Stomach (tissue), 8 donors: ENCODE measurements at regions not wholly inside any gene's neighbourhood (a gene's known extent, or its start where the extent isn't known, plus 50 kb on each side); places are given as distances from the start of the nearest gene placed in this dataset.
"Not testable (repeated sequence)": the region's sequence is repeated elsewhere in the genome, so short reads cannot be mapped to it uniquely, and the experiment has no call there.

Source experiments
- DNase-seq, 2 donors: peaks; one replicate each; pipeline versions ENCODE4 v3.0.0 to v3.0.0-alpha.2; 2013 to 2019
- H3K27ac ChIP-seq, 5 donors: fragments of 200-600 bp in 4 of 5; sonication (generic) in 4 of 5; one replicate each; pipeline ENCODE4 v1.5.1; 2013 to 2019; ENCODE audit warnings: mild to moderate bottlenecking in 1 of 5, moderate library complexity in 1 of 5
- H3K27me3 ChIP-seq, 3 donors: fragments of 200-600 bp; sonication (generic); one replicate each; pipeline ENCODE4 v1.5.1; 2017 to 2019; ENCODE audit warnings: mixed run types in 1 of 3
- H3K36me3 ChIP-seq, 4 donors: fragments of 200-600 bp; sonication (generic); 1 replicate in 3 of 4; 2 replicates in 1 of 4; pipeline ENCODE4 v1.5.1; 2016 to 2019
- H3K4me1 ChIP-seq, 4 donors: fragments of 200-600 bp; sonication (generic); one replicate each; pipeline ENCODE4 v1.5.1; 2016 to 2019
- H3K4me3 ChIP-seq, 4 donors: fragments of 200-600 bp; sonication (generic) in 3 of 4; one replicate each; pipeline ENCODE4 v1.5.1; 2016 to 2019; ENCODE audit warnings: mild to moderate bottlenecking in 1 of 4
- H3K9me3 ChIP-seq, 4 donors: fragments of 200-600 bp; sonication (generic); one replicate each; pipeline ENCODE4 v1.5.1; 2016 to 2019
- CTCF ChIP-seq, 7 experiments: fragments of 450-650 bp in 4 of 7; fragments of 200-600 bp in 3 of 7; sonication (generic) in 3 of 7; IDR thresholded peaks; one replicate each; pipeline ENCODE4 v1.5.1; 2016 to 2019; ENCODE audit warnings: antibody characterized with exemption in 7 of 7, control low read depth in 2 of 7, mild to moderate bottlenecking in 1 of 7
- EP300 ChIP-seq: sonication (generic); formaldehyde crosslinking; IDR thresholded peaks from one replicate; pipeline ENCODE4 v1.6.1; 2017; ENCODE audit warnings: antibody characterized with exemption
- POLR2A ChIP-seq, 4 donors: fragments of 450-650 bp; IDR thresholded peaks; one replicate each; pipeline ENCODE4 v1.6.1; 2016; ENCODE audit warnings: antibody characterized with exemption in 4 of 4, control low read depth in 2 of 4, mild to moderate bottlenecking in 1 of 4, moderate library complexity in 1 of 4
- POLR2AphosphoS5 ChIP-seq, 3 donors: sonication (generic); formaldehyde crosslinking; IDR thresholded peaks; one replicate each; pipeline ENCODE4 v1.6.1; 2016; ENCODE audit warnings: antibody characterized with exemption in 3 of 3
- WGBS, 5 donors: extraction: QIAGEN DNeasy Blood & Tissue Kit in 3 of 5; methylation state at CpG; one replicate each; pipeline versions ENCODE4 v1.1.5 to v1.1.7; 2013 to 2018; 5-methylcytosine and 5-hydroxymethylcytosine counted together
- intact Hi-C: fragments of 100-400 bp; cut with DNase I; formaldehyde crosslinking; loops from one replicate; pipeline ENCODE4 v1.15.1; 2023; ENCODE audit warnings: low total_unique reads
- donor health status: healthy with polysubstance abuse.
- donor health status: Bipolar disorder and iron deficiency.
- donor health status: healthy.

GRCh38 chr4:151485541-151486131 lies 76.7 kb downstream of the FHIP1A start:
- TF ChIP-seq CTCF (IDR thresholded peaks at IDR 0.05) = no peak
- TF ChIP-seq POLR2AphosphoS5 (IDR thresholded peaks at IDR 0.05) = no peak
- no peak for TF ChIP-seq EP300
- TF ChIP-seq POLR2A (IDR thresholded peaks at IDR 0.05) = no peak
- no peaks in the 10 kb centered on the region for H3K36me3 ChIP-seq
- no peak for DNase-seq

GRCh38 chr4:151486168-151486567 lies 77.2 kb downstream of the FHIP1A start:
- WGBS, 5 donors = 84 to 87% (median 85%) methylated on average over 3 of the region's 3 CpGs
- Histone ChIP-seq H3K9me3 (peaks cover 0 to under 1% (median 0%) of the 10 kb centered on the region in 4 donors), H3K27me3 (no peaks in the 10 kb centered on the region), H3K36me3 (no peaks in the 10 kb centered on the region), H3K4me3 (no peak overlapping the region), H3K4me1 (no peaks in the 10 kb centered on the region), H3K27ac (no peak overlapping the region)
- intact Hi-C loops = no loop called here
- TF ChIP-seq CTCF (IDR thresholded peaks at IDR 0.05) (no peak), EP300 (no peak), POLR2AphosphoS5 (IDR thresholded peaks at IDR 0.05) (no peak), POLR2A (IDR thresholded peaks at IDR 0.05) (no peak)
- no peak for DNase-seq

More at GRCh38 chr4:151485541-151486131, 76.7 kb downstream of the FHIP1A start:
- Histone ChIP-seq H3K4me3 (no peak overlapping the region), H3K27ac (no peak overlapping the region), H3K27me3 (no peaks in the 10 kb centered on the region), H3K9me3 (no peaks in the 10 kb centered on the region), H3K4me1 (no peaks in the 10 kb centered on the region)
- intact Hi-C loops = no loop called here
- WGBS, 5 donors = 85 to 91% (median 89%) methylated on average over 9 of the region's 9 CpGs

- 66 to 81% (median 80%) methylated on average over 3 of the region's 3 CpGs for WGBS, 5 donors
- intact Hi-C loops = no loop called here
- H3K4me3 ChIP-seq = no peak overlapping the region
- H3K27me3 ChIP-seq = no peaks in the 10 kb centered on the region
- no peaks in the 10 kb centered on the region for H3K36me3 ChIP-seq
- TF ChIP-seq CTCF (IDR thresholded peaks at IDR 0.05) = no peak
- no peak for TF ChIP-seq POLR2AphosphoS5 (IDR thresholded peaks at IDR 0.05)
- no peak for TF ChIP-seq EP300
- TF ChIP-seq POLR2A (IDR thresholded peaks at IDR 0.05) = no peak
- H3K27ac ChIP-seq = no peak overlapping the region
- DNase-seq = peak in 1 of 2 donors; percentile 9
- H3K4me1 ChIP-seq = no peaks in the 10 kb centered on the region
- H3K9me3 ChIP-seq = peaks cover 0 to 14% (median 2%) of the 10 kb centered on the region in 4 donors
Observed at GRCh38 chr4:151488968-151489367, 80.0 kb downstream of the FHIP1A start.

- Histone ChIP-seq H3K9me3 (peaks cover 0 to 21% (median 6%) of the 10 kb centered on the region in 4 donors), H3K4me1 (no peaks in the 10 kb centered on the region), H3K4me3 (no peak overlapping the region), H3K36me3 (no peaks in the 10 kb centered on the region), H3K27ac (no peak overlapping the region), H3K27me3 (no peaks in the 10 kb centered on the region)
- intact Hi-C loops = no loop called here
- DNase-seq = peak in 1 of 2 donors; percentile 15
- WGBS, 5 donors = 77 to 87% (median 80%) methylated on average over 9 of the region's 9 CpGs
- TF ChIP-seq POLR2A (IDR thresholded peaks at IDR 0.05) (no peak), EP300 (no peak), POLR2AphosphoS5 (IDR thresholded peaks at IDR 0.05) (no peak), CTCF (IDR thresholded peaks at IDR 0.05) (no peak)
Observed at GRCh38 chr4:151489462-151490203, 80.7 kb downstream of the FHIP1A start.

GRCh38 chr4:151495612-151496011 lies 86.6 kb downstream of the FHIP1A start:
- H3K4me1 ChIP-seq, H3K4me3 ChIP-seq, H3K27me3 ChIP-seq, DNase-seq, intact Hi-C loops, H3K27ac ChIP-seq, H3K36me3 ChIP-seq: not testable (repeated sequence)
- WGBS, 5 donors = 84 to 91% (median 89%) methylated on average over 3 of the region's 3 CpGs
- H3K9me3 ChIP-seq = peaks cover 0 to 30% (median 10%) of the 10 kb centered on the region in 4 donors

GRCh38 chr4:151511548-151511947 lies 102.6 kb downstream of the FHIP1A start:
- 89 to 100% (median 93%) methylated on average over 8 to 11 of the region's 11 CpGs for WGBS, 5 donors
- H3K4me3 ChIP-seq, DNase-seq, H3K27ac ChIP-seq, intact Hi-C loops, H3K27me3 ChIP-seq, H3K4me1 ChIP-seq, H3K36me3 ChIP-seq, H3K9me3 ChIP-seq: not testable (repeated sequence)
